Naive thymus-derived CD4-positive, alpha-beta T cell (primary cell): ENCODE measurements at regions not wholly inside any gene's neighbourhood (a gene's known extent, or its start where the extent isn't known, plus 50 kb on each side); places are given as distances from the start of the nearest gene placed in this dataset.

Experiments
- ATAC-seq: fragments of 150-1000 bp; cut with Tn5 transposase; 2 replicates; pipeline ENCODE4 v1.10.0; 2021; ENCODE audit warnings: mild to moderate bottlenecking, moderate library complexity
- CTCF ChIA-PET: fragments of 350-600 bp; sonication (Branson Sonifier 250); formaldehyde crosslinking; loops from one replicate; lab custom pipeline; 2021; ENCODE audit warnings: antibody characterized with exemption; lab: Charles Lee
- POLR2A ChIA-PET: fragments of 350-600 bp; sonication (Branson Sonifier 250); formaldehyde crosslinking; loops from one replicate; lab custom pipeline; 2021; ENCODE audit warnings: antibody characterized with exemption, inconsistent platforms; lab: Charles Lee
- DNase-seq, 9 donors: peaks; one replicate each; pipeline versions ENCODE4 v3.0.0 to v3.0.0-alpha.2; 2020 to 2022; ENCODE audit warnings: mixed read lengths in 1 of 9
- H3K27ac ChIP-seq: one replicate; pipeline ENCODE4 v1.7.0; 2013; ENCODE audit warnings: mild to moderate bottlenecking, low read depth, low read length, moderate library complexity
- H3K27me3 ChIP-seq, 2 donors: one replicate each; pipeline ENCODE4 v1.7.0; 2013; ENCODE audit warnings: low read length in 2 of 2, mild to moderate bottlenecking in 2 of 2, moderate library complexity in 2 of 2; ENCODE audit not compliant: control insufficient read depth in 2 of 2, insufficient read depth in 2 of 2
- H3K36me3 ChIP-seq, 3 experiments: 1 replicate in 2 of 3; 2 replicates in 1 of 3; pipeline ENCODE4 v1.7.0; 2013; ENCODE audit warnings: low read length in 3 of 3, mild to moderate bottlenecking in 3 of 3, moderate library complexity in 1 of 3; ENCODE audit not compliant: insufficient read depth in 3 of 3, control insufficient read depth in 2 of 3
- H3K4me1 ChIP-seq, 2 donors: one replicate each; pipeline ENCODE4 v1.7.0; 2013; ENCODE audit warnings: low read length in 2 of 2, mild to moderate bottlenecking in 2 of 2, moderate library complexity in 1 of 2; ENCODE audit not compliant: control insufficient read depth in 2 of 2, insufficient read depth in 2 of 2
- H3K4me3 ChIP-seq: 2 replicates; pipeline ENCODE4 v1.7.0; 2013; ENCODE audit warnings: mild to moderate bottlenecking, low read length
- H3K9me3 ChIP-seq, 3 experiments: 1 replicate in 2 of 3; 2 replicates in 1 of 3; pipeline ENCODE4 v1.7.0; 2013; ENCODE audit warnings: low read length in 3 of 3; ENCODE audit not compliant: control insufficient read depth in 2 of 3
- H3K27ac Mint-ChIP-seq, 9 donors: one replicate each; pipeline ENCODE4 v1.8.0; 2020 to 2022; ENCODE audit warnings: mixed read lengths in 9 of 9, mild to moderate bottlenecking in 8 of 9, moderate library complexity in 5 of 9, inconsistent platforms in 2 of 9
- H3K27me3 Mint-ChIP-seq, 5 donors: one replicate each; pipeline ENCODE4 v1.8.0; 2021 to 2022; ENCODE audit warnings: mixed read lengths in 5 of 5, mild to moderate bottlenecking in 1 of 5
- H3K36me3 Mint-ChIP-seq, 5 donors: one replicate each; pipeline ENCODE4 v1.8.0; 2020 to 2022; ENCODE audit warnings: mixed read lengths in 5 of 5, mild to moderate bottlenecking in 3 of 5, inconsistent platforms in 1 of 5
- H3K4me1 Mint-ChIP-seq, 7 donors: one replicate each; pipeline ENCODE4 v1.8.0; 2020 to 2022; ENCODE audit warnings: mixed read lengths in 7 of 7, mild to moderate bottlenecking in 3 of 7, inconsistent platforms in 1 of 7
- H3K4me3 Mint-ChIP-seq, 10 donors: one replicate each; pipeline ENCODE4 v1.8.0; 2020 to 2022; ENCODE audit warnings: mild to moderate bottlenecking in 10 of 10, mixed read lengths in 10 of 10, moderate library complexity in 6 of 10, inconsistent platforms in 2 of 10
- H3K9me3 Mint-ChIP-seq, 11 donors: one replicate each; pipeline ENCODE4 v1.8.0; 2020 to 2022; ENCODE audit warnings: mixed read lengths in 11 of 11, mild to moderate bottlenecking in 4 of 11, inconsistent platforms in 1 of 11, moderate library complexity in 1 of 11
- intact Hi-C, 2 donors: fragments of 100-400 bp; cut with micrococcal nuclease; formaldehyde crosslinking; loops; one replicate each; pipeline ENCODE4 v1.15.1; 2023

- peaks cover 0 to 4% (median 0%) of the 10 kb centered on the region in 3 experiments for H3K9me3 ChIP-seq
- no peak overlapping the region for H3K27ac Mint-ChIP-seq
- H3K27me3 Mint-ChIP-seq, result no peaks in the 10 kb centered on the region
- no peak overlapping the region for H3K4me3 Mint-ChIP-seq
- H3K4me1 ChIP-seq, result no peaks in the 10 kb centered on the region
- CTCF ChIA-PET, result no interaction called here
- no peaks in the 10 kb centered on the region for H3K36me3 ChIP-seq
- POLR2A ChIA-PET, result no interaction called here
- no peak overlapping the region for H3K27ac ChIP-seq
- H3K36me3 Mint-ChIP-seq, result no peaks in the 10 kb centered on the region
- H3K9me3 Mint-ChIP-seq, result peaks cover 0 to 15% (median 2%) of the 10 kb centered on the region in 11 donors
- no peaks in the 10 kb centered on the region for H3K27me3 ChIP-seq
- intact Hi-C loops, result no loop called here
- H3K4me3 ChIP-seq, result no peak overlapping the region
- H3K4me1 Mint-ChIP-seq, result no peaks in the 10 kb centered on the region
- DNase-seq (no peak), ATAC-seq (no peak)
These were observed 1230.0 kb upstream of the CHAC2 start for GRCh38 chr2:52537588-52537987.

- Mint-ChIP-seq H3K4me3 (no peak overlapping the region), H3K36me3 (no peaks in the 10 kb centered on the region), H3K4me1 (no peaks in the 10 kb centered on the region), H3K9me3 (peaks cover 0 to 14% (median 2%) of the 10 kb centered on the region in 11 donors), H3K27me3 (no peaks in the 10 kb centered on the region), H3K27ac (no peak overlapping the region)
- H3K27me3 ChIP-seq, result no peaks in the 10 kb centered on the region
- no peak overlapping the region for H3K27ac ChIP-seq
- DNase-seq, result no peak
- no peaks in the 10 kb centered on the region for H3K4me1 ChIP-seq
- intact Hi-C loops, result no loop called here
- peaks cover 0 to 2% (median 0%) of the 10 kb centered on the region in 3 experiments for H3K9me3 ChIP-seq
- no peaks in the 10 kb centered on the region for H3K36me3 ChIP-seq
- no peak for ATAC-seq
- POLR2A ChIA-PET, result no interaction called here
- CTCF ChIA-PET, result no interaction called here
- H3K4me3 ChIP-seq, result no peak overlapping the region
These were observed 1230.6 kb upstream of the CHAC2 start for GRCh38 chr2:52536929-52537460.

GRCh38 chr2:52532956-52533355 lies 1234.6 kb upstream of the CHAC2 start:
- H3K27ac ChIP-seq, result no peak overlapping the region
- H3K4me3 ChIP-seq, result no peak overlapping the region
- no peaks in the 10 kb centered on the region for H3K9me3 ChIP-seq
- no peaks in the 10 kb centered on the region for H3K36me3 ChIP-seq
- no peaks in the 10 kb centered on the region for H3K27me3 ChIP-seq
- no peak overlapping the region for H3K4me3 Mint-ChIP-seq
- POLR2A ChIA-PET, result no interaction called here
- no peaks in the 10 kb centered on the region for H3K36me3 Mint-ChIP-seq
- no peaks in the 10 kb centered on the region for H3K27me3 Mint-ChIP-seq
- CTCF ChIA-PET, result no interaction called here
- DNase-seq (no peak), ATAC-seq (no peak)
- intact Hi-C loops, result no loop called here
- H3K9me3 Mint-ChIP-seq, result peaks cover 0 to 6% (median 2%) of the 10 kb centered on the region in 11 donors
- H3K4me1 Mint-ChIP-seq, result no peaks in the 10 kb centered on the region
- H3K27ac Mint-ChIP-seq, result no peak overlapping the region
- no peaks in the 10 kb centered on the region for H3K4me1 ChIP-seq

- intact Hi-C loops, result no loop called here
- Mint-ChIP-seq H3K4me1 (no peaks in the 10 kb centered on the region), H3K4me3 (no peak overlapping the region), H3K27me3 (no peaks in the 10 kb centered on the region), H3K9me3 (peaks cover 0 to 5% (median 2%) of the 10 kb centered on the region in 11 donors), H3K36me3 (no peaks in the 10 kb centered on the region), H3K27ac (no peak overlapping the region)
- no peak for DNase-seq
- H3K4me3 ChIP-seq, result no peak overlapping the region
- H3K27me3 ChIP-seq, result no peaks in the 10 kb centered on the region
- no peak overlapping the region for H3K27ac ChIP-seq
- H3K9me3 ChIP-seq, result no peaks in the 10 kb centered on the region
- ChIA-PET CTCF (no interaction called here), POLR2A (no interaction called here)
- H3K36me3 ChIP-seq, result no peaks in the 10 kb centered on the region
- no peaks in the 10 kb centered on the region for H3K4me1 ChIP-seq
- no peak for ATAC-seq
These were observed 1240.9 kb upstream of the CHAC2 start for GRCh38 chr2:52526735-52527134.

- H3K36me3 Mint-ChIP-seq, result no peaks in the 10 kb centered on the region
- no peak overlapping the region for H3K27ac Mint-ChIP-seq
- peaks cover 0 to 3% (median 0%) of the 10 kb centered on the region in 11 donors for H3K9me3 Mint-ChIP-seq
- ChIA-PET POLR2A (no interaction called here), CTCF (no interaction called here)
- Histone ChIP-seq H3K36me3 (no peaks in the 10 kb centered on the region), H3K27ac (no peak overlapping the region), H3K9me3 (no peaks in the 10 kb centered on the region), H3K4me3 (no peak overlapping the region), H3K4me1 (no peaks in the 10 kb centered on the region), H3K27me3 (no peaks in the 10 kb centered on the region)
- no peak for DNase-seq
- intact Hi-C loops, result no loop called here
- no peak overlapping the region for H3K4me3 Mint-ChIP-seq
- ATAC-seq, result no peak
- H3K27me3 Mint-ChIP-seq, result no peaks in the 10 kb centered on the region
- H3K4me1 Mint-ChIP-seq, result no peaks in the 10 kb centered on the region
These were observed 1247.0 kb upstream of the CHAC2 start for GRCh38 chr2:52520644-52521043.

GRCh38 chr2:52518678-52519077 lies 1248.9 kb upstream of the CHAC2 start:
- Mint-ChIP-seq H3K36me3 (no peaks in the 10 kb centered on the region), H3K27ac (no peak overlapping the region), H3K4me3 (no peak overlapping the region), H3K27me3 (no peaks in the 10 kb centered on the region), H3K4me1 (no peaks in the 10 kb centered on the region), H3K9me3 (peaks cover 0 to 15% (median 0%) of the 10 kb centered on the region in 11 donors)
- no peak overlapping the region for H3K4me3 ChIP-seq
- H3K36me3 ChIP-seq, result no peaks in the 10 kb centered on the region
- H3K27ac ChIP-seq, result no peak overlapping the region
- ChIA-PET CTCF (no interaction called here), POLR2A (no interaction called here)
- no peaks in the 10 kb centered on the region for H3K9me3 ChIP-seq
- DNase-seq (no peak), ATAC-seq (no peak)
- no peaks in the 10 kb centered on the region for H3K4me1 ChIP-seq
- intact Hi-C loops, result no loop called here
- H3K27me3 ChIP-seq, result no peaks in the 10 kb centered on the region

- Mint-ChIP-seq H3K27me3 (no peaks in the 10 kb centered on the region), H3K9me3 (peaks cover 0 to 22% (median 2%) of the 10 kb centered on the region in 11 donors), H3K36me3 (no peaks in the 10 kb centered on the region), H3K4me1 (no peaks in the 10 kb centered on the region), H3K27ac (no peak overlapping the region), H3K4me3 (no peak overlapping the region)
- ATAC-seq (no peak), DNase-seq (no peak)
- H3K9me3 ChIP-seq, result no peaks in the 10 kb centered on the region
- intact Hi-C loops, result no loop called here
- H3K4me1 ChIP-seq, result no peaks in the 10 kb centered on the region
- ChIA-PET POLR2A (no interaction called here), CTCF (no interaction called here)
- H3K36me3 ChIP-seq, result no peaks in the 10 kb centered on the region
- H3K4me3 ChIP-seq, result no peak overlapping the region
- no peak overlapping the region for H3K27ac ChIP-seq
- H3K27me3 ChIP-seq, result no peaks in the 10 kb centered on the region
These were observed 1254.8 kb upstream of the CHAC2 start for GRCh38 chr2:52512760-52513159.
